NCI-H1417 (cell line): ENCODE measurements at regions not wholly inside any gene's neighbourhood (a gene's known extent, or its start where the extent isn't known, plus 50 kb on each side); places are given as distances from the start of the nearest gene placed in this dataset.

ENCODE experiments used
- DNase-seq, 3 experiments: peaks; one replicate each; lab custom pipeline; 2025; lab: John Stamatoyannopoulos, UW

DNA sequence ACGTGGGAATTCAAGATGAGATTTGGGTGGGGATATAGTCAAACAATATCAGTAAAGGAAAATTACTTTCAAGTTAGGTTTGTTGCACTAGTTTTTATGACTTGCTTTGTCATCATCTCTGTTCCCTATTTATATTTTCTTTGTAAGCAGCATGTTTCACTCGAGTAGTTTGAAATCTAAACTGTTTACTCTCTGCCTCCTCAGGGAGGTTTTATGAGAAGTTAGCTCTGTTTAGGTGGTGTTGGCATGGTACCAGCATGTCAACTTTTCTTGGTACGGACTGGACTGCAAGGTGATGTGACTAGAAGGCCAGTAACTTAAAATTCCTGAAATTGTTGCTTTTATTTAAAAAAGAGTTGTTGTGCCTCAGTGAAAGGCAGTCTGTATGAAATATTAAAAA is 59.2 kb upstream of the MTPN start:
- DNase-seq = no peak

GRCh38 chr7:136034132-136034531 is 57.0 kb upstream of the MTPN start:
- DNase-seq = no peak

- no peak for DNase-seq
Observed at GRCh38 chr7:136033413-136034031, 56.4 kb upstream of the MTPN start.

- no peak for DNase-seq
Observed at GRCh38 chr7:136030867-136031318, 53.7 kb upstream of the MTPN start.

GRCh38 chr7:136030330-136030729 is 53.2 kb upstream of the MTPN start:
- DNase-seq = no peak

- no peak for DNase-seq
Observed at GRCh38 chr7:136027160-136027559, 50.0 kb upstream of the MTPN start.
